HG02840 (cell line): ENCODE measurements at regions not wholly inside any gene's neighbourhood (a gene's known extent, or its start where the extent isn't known, plus 50 kb on each side); places are given as distances from the start of the nearest gene placed in this dataset.

ENCODE experiments used
- ATAC-seq: cut with Tn5 transposase; IDR thresholded peaks from one replicate; pipeline ENCODE4 v1.9.1; 2021; ENCODE audit warnings: mild to moderate bottlenecking, moderate library complexity, moderate number of reproducible peaks; ENCODE audit not compliant: unreplicated experiment, low FRiP score

DNA sequence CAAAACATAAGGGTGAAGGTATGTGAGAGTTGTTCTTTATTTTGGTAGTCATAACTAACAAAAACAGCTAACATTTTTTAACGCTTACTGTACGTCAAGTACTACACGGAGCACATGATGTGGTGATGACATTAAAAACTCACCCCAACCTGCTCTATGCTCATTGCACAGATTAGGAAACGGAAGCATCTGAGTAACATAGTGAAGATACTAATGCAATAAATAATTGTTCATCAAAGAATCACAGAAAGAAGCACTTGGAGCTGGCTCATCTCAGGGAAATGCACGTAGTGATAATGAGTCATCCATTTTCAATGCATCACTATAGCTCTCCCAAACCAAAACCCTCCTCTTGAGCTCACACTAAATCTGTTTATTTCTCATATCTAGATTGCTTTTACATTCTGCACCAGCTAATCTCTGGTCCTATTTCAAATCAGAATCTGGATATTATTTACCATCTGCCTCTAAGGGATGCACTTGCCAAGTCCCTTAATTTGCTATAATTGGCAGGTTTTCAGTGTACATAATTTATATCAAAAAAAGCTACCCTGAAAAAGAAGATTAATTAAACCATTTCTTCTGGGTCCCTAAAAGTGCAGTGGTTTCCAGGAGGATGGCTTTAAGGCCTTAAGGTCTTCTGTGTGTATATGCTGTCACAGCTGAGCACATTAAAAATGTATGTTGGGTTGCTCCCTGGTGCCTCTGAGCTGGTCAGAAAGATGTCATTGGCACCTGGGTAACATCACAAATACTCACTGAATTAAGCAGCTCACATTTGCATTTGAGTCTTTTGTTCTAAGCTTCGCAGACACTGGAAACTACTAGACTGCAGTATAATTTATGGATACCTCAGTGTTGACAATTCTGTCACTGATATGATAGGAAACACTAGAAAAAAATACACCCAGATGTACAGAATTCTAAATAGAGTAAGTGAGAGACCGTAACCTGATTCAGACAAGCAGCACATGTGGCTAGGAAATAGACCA, 677.4 kb upstream of the CITED2 start:
- no peak for ATAC-seq

DNA sequence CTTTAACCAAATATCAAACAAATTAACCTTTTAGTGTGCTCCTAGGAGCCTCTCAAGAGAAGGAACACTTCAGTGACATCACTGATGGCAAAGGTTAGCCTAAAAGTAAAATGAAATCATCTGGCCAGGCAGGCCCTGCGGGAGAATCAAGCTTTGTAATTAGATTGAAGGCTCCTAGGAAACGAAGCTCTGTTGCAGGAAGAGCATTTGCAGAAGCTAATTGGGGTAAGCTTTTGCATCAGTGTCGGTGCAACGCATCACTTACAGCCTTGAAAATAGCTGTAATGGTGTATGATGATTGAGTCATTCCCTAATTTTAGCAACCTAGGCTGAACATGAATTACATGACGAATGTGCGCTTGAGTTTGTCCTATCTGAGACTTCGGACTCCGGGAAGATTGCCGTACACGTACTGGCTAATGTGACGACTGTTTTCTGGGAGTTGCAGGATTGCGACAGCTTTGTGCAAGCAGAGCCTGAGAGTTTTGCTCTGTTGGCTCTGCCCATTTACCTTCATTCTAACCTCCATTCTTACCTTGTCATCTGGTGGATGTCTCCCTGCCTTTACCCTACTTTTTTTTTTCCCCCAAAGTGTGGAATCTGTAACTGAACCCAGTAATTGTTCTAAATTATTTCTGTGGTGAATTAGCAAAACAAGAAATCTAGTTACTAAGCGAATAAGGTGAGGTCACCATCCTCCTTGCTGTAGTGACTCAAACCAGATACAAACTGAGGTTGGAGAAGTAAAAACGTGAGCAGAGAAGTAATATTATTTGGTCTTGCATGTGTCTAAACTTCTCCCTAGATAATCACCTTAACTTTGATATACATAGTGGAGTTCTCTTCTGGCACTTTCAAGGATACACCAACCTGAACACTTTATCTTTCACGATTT, 675.9 kb upstream of the CITED2 start:
- no peak for ATAC-seq

DNA sequence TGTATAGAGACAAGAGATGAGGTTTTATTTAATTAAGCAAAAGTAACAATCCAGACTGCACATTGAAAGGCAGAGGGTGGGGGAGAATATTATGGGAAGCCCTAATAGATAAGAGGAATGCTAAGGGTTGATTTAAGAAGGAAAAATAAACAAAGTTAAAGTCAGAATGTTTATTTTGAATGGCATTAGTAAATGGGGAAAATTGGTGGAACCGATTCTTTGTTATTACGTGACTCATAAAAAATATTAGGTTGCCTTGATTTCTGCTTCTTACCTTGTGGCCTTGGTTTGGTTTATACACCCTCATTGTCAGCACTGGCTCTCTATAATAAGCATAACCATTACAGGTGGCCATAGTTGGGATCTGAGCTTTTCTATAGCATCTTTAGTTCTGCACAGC, 674.8 kb upstream of the CITED2 start:
- ATAC-seq: no peak

DNA sequence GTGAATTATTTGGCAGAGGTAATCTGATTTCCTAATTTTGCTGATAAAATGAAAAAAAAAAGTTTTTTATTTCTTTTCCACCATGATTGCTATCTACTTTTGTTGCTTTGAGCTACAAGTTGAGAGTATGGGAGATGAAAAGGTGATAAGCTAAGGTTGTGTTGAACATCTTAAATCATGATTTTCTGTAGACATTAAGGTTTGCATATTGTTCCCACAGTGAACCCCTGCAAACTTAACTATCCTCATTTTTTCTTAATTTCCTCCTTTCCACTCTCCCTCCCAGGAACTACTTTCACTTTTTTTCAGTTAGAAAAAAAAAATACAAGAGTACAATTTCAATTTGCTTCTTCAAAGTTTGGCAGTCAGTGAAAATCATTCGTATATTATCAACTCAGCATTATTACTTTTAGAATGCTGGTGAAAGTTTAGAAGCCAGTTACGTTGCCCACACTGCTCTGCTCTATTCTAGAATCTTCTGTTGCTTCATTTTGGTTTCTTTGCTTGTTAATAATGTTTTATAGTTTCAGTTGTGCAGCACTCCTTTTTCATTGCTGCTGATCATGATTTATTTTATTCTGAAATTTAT, 673.8 kb upstream of the CITED2 start:
- no peak for ATAC-seq

- ATAC-seq: no peak
These were observed 672.9 kb upstream of the CITED2 start for GRCh38 chr6:140047321-140047720.

GRCh38 chr6:140046016-140046632, 671.7 kb upstream of the CITED2 start:
- no peak for ATAC-seq

- no peak for ATAC-seq
These were observed 670.7 kb upstream of the CITED2 start for GRCh38 chr6:140045116-140045515.

GRCh38 chr6:140044626-140045025, 670.2 kb upstream of the CITED2 start:
- ATAC-seq: no peak

GRCh38 chr6:140043762-140044378, 669.4 kb upstream of the CITED2 start:
- ATAC-seq: no peak

GRCh38 chr6:140043357-140043756, 668.9 kb upstream of the CITED2 start:
- ATAC-seq: no peak

GRCh38 chr6:140041571-140042332, 667.3 kb upstream of the CITED2 start:
- no peak for ATAC-seq

GRCh38 chr6:140041056-140041455, 666.6 kb upstream of the CITED2 start:
- ATAC-seq: no peak

- no peak for ATAC-seq
These were observed 665.9 kb upstream of the CITED2 start for GRCh38 chr6:140040396-140040795.

DNA sequence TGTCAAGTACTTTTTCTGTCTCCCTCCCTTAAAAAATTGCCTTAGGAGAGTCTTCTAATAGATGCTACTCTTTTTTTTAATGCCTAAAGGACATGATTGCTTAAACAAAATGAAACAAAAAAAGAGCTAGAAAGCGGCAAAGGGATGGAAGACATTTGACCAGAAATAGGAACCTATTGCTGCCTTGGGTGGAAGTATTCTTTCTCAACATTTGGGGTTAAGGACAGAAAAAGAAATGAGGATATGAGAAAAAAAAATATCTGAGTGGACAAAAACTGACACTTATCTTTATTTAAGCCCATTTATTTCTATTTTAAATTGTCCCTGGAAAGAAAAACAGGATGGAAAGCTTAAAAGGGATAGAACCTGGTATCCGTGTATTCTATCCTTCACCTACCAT, 664.9 kb upstream of the CITED2 start:
- ATAC-seq: no peak

- no peak for ATAC-seq
These were observed 661.7 kb upstream of the CITED2 start for GRCh38 chr6:140036196-140036595.

GRCh38 chr6:140032189-140032588, 657.7 kb upstream of the CITED2 start:
- no peak for ATAC-seq

GRCh38 chr6:140029551-140029950, 655.1 kb upstream of the CITED2 start:
- no peak for ATAC-seq

GRCh38 chr6:140027219-140027618, 652.8 kb upstream of the CITED2 start:
- no peak for ATAC-seq

DNA sequence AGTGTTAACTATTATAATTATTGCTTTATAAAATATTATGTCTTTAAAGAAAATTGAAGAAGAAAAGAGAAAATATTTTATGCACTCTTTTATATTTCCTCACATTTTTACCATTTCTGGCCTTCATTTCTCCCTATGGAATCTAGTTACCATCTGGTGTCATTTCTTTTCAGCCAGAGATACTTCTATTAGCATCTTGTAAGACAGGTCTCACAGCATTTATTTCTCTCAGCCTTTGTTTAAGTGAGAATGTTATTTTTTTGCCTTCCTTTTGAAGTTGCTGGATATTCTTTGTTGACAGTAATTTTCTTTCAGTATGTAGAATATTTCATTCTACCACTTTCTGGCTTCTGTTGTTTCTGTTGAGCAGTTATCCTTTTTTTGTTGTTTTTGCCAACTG, 652.1 kb upstream of the CITED2 start:
- no peak for ATAC-seq
